HS-5 (cell line): ENCODE measurements at regions not wholly inside any gene's neighbourhood (a gene's known extent, or its start where the extent isn't known, plus 50 kb on each side); places are given as distances from the start of the nearest gene placed in this dataset.

Source experiments
- DNase-seq: peaks from one replicate; pipeline ENCODE4 v3.0.0-alpha.2; 2012; ENCODE audit warnings: low read depth

DNA sequence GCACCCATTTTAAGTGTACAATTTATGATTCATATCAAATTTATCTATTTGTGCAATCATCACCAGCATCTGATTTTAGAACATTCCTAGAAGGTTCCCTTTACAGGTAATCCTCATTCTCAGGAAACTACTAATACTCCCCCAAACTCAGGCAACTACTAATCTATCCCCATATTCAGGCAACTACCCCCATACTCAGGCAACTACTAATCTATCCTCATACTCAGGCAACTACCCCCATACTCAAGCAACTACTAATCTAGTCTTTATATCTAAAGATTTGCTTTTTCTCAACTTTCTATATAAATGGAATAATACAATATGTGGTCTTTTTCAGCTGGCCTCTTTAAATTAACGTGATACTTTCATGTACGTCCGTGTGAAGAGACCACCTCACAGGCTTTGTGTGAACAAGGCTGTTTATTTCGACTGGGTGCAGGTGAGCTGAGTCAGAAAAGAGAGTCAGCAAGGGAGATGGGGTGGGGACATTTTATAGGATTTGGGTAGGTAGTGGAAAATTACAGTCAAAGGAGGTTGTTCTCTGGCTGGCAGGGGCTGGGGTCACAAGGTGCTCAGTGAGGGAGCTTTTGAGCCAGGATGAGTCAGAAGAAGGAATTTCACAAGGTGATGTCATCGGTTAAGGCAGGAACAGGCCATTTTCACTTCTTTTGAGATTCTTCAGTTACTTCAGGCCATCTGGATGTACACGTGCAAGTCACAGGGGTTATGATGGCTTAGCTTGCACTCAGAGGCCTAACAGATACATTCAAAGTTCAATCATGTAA is 1444.5 kb upstream of the CADM2 start:
- DNase-seq = peak; percentile 41

DNA sequence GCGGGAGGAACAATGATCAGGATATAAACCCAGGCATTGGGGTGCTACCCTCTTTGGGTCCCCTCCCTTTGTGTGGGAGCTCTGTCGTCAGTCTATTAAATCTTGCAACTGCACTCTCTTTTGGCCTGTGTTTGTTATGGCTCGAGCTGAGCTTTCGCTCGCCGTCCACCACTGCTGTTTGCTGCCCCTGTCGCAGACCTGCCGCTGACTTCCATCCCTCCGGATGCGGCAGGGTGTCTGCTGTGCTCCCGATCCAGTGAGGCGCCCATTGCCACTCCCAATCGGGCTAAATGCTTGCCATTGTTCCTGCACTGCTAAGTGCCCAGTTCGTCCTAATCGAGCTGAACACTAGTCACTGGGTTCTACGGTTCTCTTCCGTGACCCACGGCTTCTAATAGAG is 1443.7 kb upstream of the CADM2 start:
- no peak for DNase-seq

DNA sequence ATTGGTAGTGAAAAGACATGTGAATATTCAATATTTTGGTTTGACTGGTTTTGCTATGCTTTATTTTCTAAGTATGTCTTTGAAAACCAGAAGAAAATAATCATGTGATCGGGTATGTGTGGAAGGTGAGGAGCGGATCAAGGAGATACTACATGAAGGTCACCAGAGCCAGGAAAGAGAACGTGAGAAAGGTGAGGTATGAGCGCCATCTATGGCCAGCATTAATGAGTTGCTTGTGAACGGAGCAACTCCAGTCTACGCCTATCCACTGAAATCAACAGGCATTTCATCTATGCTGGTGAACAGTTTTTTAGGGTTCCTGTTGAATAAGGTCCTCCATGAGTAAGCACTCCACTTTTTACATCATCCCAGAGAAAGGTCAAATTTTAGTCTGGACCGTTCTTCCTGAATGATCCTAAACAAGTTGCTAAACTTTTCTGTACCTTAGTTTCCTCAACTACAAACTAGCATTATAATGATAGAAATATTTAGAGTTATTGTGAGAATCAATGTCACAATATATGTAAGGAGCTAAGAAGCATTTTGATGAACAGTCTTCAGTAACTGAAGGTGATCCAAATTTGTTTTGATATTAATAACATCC is 1435.2 kb upstream of the CADM2 start:
- DNase-seq = peak; percentile 37

DNA sequence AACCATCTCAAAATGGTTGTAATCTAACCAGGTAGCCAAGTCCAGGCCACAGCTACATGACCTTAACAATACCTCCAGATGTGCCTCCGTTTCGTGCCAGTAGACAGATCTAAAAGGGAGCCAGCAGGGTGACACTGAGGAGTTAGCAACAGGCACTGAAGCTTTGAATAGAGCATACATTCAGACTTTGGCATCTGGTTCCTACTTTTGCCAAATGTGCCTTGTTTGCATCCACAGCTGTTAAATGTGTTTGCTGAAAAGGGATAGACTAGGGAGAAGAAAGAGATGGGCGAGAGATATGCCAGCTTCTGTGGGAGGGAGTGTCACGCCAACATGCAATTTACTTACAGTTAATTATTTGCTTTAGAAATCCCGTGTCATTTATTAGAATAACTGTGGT is 1433.9 kb upstream of the CADM2 start:
- no peak for DNase-seq

DNA sequence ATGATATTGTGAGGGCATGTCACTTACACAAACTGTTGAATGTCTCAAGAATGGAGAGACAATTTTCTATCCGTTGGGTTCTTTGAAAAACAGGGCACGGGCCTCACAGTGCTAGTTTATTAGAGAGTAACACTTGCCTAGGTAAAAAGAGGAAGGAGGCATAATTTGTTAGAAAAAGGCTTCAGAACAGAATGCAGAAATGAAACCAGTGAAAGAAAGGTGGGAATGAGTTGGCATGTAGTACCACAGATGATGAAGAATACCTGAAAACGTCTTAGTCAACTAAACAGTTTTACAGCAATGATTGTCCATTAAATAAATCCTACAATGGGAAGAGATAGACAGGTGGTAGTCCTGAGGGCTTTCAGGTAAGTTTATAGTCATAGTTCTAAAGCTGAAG is 1399.7 kb upstream of the CADM2 start:
- no peak for DNase-seq

DNA sequence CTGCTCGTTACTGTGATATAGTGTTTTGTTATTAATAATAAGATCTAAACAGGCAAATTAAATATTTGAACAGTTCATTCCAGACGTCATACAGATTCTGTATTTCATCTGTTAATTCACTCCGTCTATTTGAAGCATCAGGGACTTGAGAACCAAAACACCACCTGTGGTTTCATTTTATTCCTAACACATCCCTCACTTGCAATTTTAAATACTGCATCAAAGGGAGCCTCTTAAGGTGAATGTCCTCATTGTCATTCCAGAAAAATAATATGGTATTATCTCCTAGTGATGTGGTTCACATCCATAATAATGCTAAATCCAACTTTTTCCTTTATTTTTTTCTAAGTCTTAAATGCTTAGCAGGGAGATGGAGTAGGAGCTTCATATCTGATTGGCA is 1390.9 kb upstream of the CADM2 start:
- no peak for DNase-seq

DNA sequence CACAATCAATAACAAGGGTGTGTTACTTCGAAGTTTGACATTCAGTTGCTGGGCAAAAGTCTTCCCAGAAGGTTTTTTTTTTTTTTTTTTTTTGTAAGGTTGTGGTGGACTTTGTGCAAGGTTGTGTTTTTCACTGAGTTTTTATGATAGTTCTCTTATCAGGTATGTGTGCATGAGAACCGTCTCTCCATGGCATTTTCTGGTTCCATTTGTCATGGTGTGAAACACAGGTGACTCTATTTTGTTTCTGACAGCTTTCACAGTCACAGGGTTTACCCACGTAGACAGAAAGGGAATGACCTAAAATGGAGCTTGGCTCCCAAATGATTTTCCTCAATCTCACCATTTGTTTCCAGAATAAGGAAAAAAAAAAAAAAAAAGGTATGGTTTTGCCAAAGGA is 1377.2 kb upstream of the CADM2 start:
- DNase-seq = no peak

DNA sequence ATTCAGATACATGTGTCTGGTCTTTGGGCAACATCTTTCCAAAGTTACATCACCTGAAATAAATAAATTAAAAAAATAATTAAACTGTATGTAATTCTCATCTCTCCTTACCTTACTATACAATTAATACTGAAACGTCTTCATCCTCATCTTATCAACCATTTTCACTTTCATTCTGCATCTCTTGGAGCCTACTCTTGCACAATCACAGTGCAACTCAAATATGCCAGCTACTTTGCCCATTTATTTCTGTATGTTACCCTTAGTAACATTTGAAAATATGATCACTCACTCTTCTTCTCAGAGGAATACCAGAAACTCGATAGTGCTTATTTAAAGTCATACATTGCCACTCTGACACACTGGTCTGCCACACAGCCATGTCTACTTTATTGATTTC is 1357.1 kb upstream of the CADM2 start:
- DNase-seq = no peak

DNA sequence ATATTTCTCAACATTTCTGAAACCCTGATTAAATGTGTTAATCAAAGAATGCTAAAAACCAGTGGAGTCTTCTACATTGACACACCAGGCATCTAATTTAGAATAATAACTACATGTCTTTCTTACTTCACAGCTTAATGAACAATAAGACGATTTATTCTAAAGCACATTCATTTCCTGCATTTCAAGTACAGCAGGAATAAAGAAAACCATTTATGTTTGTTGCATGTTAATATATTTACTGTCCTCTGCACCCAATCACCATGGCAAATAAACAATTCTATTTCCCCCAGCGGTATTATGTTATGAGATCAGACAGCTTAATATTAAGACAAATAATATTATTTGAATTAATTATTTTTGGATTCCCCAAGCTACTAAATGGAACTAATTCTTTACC is 1336.3 kb upstream of the CADM2 start:
- no peak for DNase-seq

DNA sequence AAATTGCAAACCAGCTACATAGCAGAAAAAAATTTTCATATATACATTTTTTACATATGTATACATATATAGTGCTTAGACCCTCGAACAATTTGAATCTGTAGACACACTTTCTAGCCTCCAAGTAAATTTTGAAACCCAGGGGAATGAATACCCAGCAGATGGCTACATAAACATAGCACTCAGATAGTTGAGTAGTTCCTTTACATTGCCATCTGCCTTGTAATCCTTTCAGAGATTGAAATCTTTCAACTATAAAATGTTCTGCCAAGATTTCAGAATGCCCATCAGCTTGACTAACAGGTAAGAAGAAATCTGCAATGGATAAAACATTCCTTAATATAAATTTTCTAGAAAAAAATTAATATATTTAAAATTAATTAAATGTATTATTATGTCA is 1333.5 kb upstream of the CADM2 start:
- DNase-seq = no peak

DNA sequence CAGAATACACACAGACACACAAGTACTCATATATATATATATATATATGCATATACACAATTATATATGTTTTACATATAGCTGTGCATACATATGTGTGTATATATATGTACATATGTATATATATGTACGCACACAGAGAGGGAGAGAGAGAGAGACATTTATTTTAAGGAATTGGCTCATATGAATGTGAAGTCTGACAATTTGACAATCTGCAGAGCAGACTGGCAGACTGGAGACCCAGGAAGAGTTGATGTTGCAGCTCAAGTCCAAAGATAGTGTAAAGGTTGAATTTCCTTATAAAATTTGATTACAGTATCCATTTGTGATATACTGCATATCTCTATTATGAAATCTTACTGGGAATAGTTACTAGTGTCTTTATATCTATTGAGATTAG is 1330.3 kb upstream of the CADM2 start:
- DNase-seq = no peak

DNA sequence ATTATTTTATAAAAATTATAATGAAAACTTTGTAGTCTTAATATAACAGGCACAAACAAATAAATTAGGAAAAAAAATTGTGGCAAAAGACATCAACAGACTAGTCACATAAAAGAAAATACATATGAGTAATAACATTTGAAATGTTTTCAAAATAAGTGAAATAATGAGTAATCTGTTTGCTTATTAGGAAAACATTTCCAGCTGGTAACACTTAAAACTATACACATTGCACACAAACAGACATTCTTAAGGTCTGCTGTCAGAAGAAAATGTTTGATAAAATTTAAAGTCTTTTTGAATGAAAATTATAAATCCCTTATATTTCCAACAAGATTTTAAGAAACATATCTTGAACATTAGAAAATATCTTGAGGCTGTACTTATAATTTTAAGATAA is 1326.3 kb upstream of the CADM2 start:
- peak; percentile 4 for DNase-seq

DNA sequence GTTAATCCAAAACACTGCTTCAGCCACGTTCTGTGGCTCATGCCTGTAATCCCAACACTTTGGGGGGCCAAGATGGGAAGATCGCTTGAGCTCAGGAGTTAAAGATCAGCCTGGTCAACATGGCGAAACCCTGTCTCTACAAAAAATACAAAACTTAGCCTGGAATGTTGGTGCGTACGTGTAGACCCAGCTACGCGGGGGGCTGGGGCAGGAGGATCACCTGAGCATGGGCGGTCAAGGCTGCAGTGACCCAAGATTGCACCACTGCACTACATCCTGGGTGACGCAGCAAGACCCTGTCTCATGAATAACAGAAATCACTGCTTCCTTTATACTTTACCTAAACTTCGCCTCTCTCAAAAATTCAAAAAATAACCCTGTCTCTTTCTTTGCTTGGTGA is 1325.0 kb upstream of the CADM2 start:
- no peak for DNase-seq

DNA sequence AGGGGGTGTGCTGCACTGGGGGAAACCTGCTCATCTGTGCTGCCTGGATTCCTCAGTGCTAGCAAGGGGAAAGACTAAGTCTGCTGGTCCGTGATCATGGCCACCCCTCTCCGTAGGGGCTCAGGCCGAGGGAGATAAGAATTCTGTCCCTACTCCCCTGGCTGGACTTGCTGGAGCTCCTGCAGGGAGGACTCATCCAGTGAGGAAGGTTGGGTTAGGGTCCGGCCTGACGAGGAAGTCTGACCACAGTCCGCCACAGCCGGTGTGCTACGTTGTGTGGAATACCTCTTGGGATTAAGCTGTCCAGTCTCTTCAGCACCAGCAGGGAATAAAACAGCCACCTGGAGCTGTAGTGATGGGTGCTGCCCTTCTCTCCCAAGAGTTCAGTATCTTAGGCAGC is 1309.1 kb upstream of the CADM2 start:
- no peak for DNase-seq

DNA sequence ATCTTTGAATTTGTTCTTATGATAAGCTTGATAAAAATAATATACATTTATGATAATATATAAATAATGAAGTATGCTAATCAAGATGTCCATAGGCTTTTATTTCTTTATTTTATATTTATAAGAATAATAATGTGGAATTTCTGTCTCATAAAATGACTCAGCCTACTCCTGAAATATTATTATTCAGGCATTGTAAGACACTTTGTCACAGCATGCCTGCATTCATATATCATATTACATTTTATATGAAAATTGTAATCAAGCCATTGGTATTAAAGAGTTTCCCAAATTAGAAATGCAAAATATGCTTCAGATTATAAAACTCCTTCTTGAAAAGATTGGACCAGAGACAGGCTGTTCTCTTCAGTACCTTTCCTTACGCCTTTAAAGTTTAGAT is 1303.7 kb upstream of the CADM2 start:
- DNase-seq = no peak

DNA sequence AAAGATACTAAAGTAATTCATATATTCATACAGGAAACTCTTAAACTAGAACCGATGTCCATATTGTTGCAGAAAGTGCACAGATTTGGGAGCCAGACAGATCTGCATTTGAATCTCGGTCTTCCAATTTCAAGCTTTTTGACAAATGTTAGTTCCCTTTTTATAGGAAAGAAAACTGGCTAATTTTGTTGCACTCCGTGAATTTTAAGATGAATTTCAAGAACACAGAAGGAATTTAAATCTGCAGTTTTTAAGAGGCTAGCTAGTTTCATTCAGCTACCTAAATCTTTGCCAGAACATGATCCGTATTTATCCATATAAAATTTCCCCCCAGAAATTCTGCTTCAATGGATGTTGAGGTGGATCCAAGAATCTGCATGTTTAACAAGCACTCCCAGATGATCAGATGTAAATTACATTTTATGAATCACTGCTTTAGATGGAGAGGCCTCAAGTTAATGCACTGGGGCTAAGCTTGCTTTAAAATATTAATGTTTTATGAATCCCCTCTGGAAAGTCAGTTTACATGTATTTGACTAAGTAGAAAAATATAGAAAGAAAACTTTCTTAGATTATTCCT is 1296.3 kb upstream of the CADM2 start:
- no peak for DNase-seq

DNA sequence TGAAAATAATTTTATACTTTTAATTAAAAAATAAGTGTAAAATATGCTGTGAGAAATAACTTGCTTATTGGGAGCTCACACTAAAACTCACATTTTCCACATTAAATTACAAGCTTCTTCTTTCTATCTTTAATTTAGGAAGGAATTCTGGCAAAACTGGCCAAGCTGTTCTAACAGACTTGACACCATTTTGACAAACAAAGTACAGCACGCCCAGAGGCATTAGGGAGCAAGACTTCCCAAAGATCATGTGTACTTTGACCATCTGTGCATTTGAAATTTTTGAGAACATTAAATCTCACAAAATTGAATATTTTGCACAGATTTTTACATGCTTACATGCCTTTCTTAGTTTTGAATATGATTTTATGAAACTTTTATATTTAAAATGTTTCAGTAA is 1288.4 kb upstream of the CADM2 start:
- no peak for DNase-seq

DNA sequence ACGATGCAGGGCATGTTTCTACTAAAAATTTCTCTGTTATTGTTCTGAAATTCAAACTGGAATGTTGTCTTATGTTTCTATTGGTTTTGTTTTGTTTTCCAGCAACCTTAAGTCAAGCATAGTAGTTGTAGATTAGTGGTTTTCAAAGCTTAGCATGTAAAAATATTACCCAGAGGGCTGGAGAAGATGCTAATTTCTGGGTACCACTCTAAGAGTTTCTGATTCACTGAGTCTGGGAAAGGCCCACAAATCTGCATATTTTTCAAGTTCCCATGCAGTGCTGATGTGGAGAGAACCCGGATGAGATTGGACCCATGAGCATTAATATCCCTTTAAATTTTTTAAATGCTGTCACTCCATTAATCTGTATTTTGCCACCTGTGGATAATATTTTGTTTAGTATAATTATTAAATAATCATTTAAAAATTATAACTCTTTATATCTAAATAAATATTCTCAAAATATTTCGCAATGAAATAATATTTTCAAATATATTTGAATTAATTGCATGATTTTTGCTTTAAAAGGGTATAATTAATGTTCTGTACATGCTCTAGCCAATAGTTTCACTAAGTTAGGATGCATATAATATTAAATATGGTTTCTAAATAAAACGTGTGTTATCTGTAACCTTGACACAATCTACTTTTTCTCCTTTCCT is 1274.7 kb upstream of the CADM2 start:
- no peak for DNase-seq

DNA sequence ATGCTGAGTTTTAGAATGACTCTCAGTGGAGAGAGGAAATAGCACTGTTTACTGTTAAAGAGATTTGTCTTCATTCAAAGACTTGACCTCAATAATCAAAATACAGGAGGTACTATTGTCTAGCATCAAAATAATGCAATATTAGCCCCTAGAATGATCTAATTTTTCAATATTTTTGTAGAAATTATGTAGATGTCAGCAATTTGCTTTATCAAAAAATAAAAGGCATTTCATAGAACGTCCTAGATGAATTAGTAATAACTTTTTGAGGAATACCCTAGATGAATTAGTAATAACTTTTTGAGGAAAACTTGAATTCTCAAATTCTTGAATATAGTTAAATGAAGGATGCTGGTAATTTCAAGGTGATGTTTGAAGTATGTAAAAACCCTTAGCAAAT is 1252.1 kb upstream of the CADM2 start:
- no peak for DNase-seq

DNA sequence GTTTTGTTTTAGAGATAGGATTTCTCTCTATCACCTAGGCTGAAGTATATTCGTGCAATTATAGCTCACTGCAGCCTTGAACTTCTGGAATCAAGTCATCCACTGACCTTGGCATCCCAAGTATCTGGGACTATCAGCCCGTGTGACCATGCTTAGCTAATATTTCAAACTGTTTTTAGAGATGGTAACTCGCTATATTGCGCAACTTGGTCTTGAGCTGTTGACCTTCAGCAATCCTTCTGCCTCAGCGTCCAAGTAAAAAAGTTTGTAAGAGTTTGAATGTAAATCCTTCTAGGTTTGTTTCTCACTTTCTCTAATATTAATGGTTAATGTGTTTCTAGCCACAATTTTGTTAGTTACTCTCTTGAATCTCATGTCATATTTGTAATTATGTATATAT is 1243.5 kb upstream of the CADM2 start:
- DNase-seq = no peak

DNA sequence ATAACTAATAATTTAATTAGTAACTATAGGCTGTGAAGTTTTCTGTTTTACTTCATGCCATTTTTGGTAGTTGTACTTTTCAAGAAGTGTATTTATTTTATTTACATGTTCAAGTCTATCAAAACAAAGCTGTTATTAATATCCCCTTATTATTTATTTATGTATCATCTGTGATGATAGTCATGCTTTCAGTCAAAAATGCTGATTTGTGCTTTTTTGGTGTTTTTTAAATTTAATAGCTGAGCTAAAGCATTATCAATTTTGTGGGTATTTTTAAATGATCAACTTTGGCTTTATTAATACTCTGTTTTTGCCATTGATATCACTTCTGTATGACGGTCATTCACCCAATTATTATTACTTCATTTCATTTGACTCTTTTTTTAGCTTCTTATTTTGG is 1229.2 kb upstream of the CADM2 start:
- DNase-seq = no peak

DNA sequence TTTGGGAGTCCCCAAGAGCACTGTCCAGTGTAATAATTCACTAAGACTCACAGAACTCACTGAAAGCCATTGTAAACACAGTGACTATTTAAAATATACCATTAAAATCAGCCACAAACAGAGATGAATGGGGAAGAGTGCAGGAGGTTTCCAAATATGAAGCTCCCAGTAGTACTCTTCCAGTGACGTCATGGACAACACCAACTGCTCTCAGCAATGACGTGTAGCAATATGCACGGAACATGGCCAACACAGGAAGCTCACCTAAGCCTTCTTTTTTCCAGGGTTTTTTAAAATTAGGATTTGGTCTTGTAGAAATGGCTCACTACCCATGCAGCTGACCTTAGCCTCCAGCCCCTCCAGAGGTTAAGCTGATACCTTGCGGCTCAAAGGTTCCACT is 1224.1 kb upstream of the CADM2 start:
- no peak for DNase-seq

DNA sequence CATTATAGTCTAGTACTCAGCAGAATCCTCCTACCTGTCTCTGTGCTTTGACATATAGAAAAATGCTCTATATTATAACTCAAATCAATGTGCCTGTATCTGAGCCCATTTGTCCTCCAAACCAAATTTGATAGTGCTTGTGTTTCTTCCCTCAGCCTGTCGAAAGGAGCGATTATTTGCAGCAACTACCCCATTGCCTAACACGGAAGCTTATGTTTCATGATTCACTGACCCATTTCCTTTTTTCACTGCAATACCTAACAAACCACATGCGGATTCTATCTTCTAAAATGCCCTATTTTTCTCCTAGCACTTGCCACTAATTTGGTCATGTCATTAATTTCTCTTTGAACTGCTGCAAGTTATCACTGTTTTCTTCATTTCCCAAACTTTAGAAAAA is 1220.6 kb upstream of the CADM2 start:
- peak; percentile 20 for DNase-seq
